OCI-LY7 (cell line): ENCODE measurements at regions not wholly inside any gene's neighbourhood (a gene's known extent, or its start where the extent isn't known, plus 50 kb on each side); places are given as distances from the start of the nearest gene placed in this dataset.

ENCODE experiments used
- BruUV-seq: library from RNA; stranded (reverse); fragments of 400-500 nt; replicated peaks from 2 replicates; lab custom pipeline; 2021; lab: Mats Ljungman, UMichigan
- CTCF ChIA-PET: fragments of 300-600 bp; sonication (Branson Sonifier 250); formaldehyde crosslinking; loops from one replicate; lab custom pipeline; 2022; ENCODE audit warnings: antibody characterized with exemption; ENCODE audit not compliant: unreplicated experiment; lab: Charles Lee
- POLR2A ChIA-PET: fragments of 300-600 bp; sonication (Branson Sonifier 250); formaldehyde crosslinking; loops from one replicate; lab custom pipeline; 2022; ENCODE audit warnings: antibody characterized with exemption; lab: Charles Lee
- DNase-seq: peaks from one replicate; pipeline ENCODE4 v3.0.0-alpha.2; 2015; ENCODE audit warnings: low spot score
- H2AFZ ChIP-seq: fragments of 200-600 bp; sonication (generic), shearing (Covaris generic); 2 replicates; pipeline ENCODE4 v1.6.1; 2014; ENCODE audit warnings: mild to moderate bottlenecking, antibody characterized with exemption, low read length, moderate library complexity
- H3K27ac ChIP-seq: fragments of 200-600 bp; sonication (generic); 2 replicates; pipeline ENCODE4 v1.5.1; 2014; ENCODE audit warnings: mixed run types, low read depth, mild to moderate bottlenecking, moderate library complexity, low read length, inconsistent platforms; ENCODE audit not compliant: poor library complexity, severe bottlenecking
- H3K36me3 ChIP-seq: fragments of 200-600 bp; sonication (generic); 2 replicates; pipeline ENCODE4 v1.6.1; 2014; ENCODE audit warnings: mild to moderate bottlenecking, antibody characterized with exemption, low read length, moderate library complexity, mixed read lengths; ENCODE audit not compliant: insufficient read depth
- H3K4me1 ChIP-seq: fragments of 200-600 bp; sonication (generic); 2 replicates; pipeline ENCODE4 v1.5.1; 2014; ENCODE audit warnings: mild to moderate bottlenecking, low read length; ENCODE audit not compliant: insufficient read depth, poor library complexity, severe bottlenecking
- H3K4me2 ChIP-seq: fragments of 200-600 bp; sonication (generic); 2 replicates; pipeline ENCODE4 v1.6.1; 2014; ENCODE audit warnings: mild to moderate bottlenecking, low read length
- H3K4me3 ChIP-seq: fragments of 200-600 bp; sonication (generic); 2 replicates; pipeline ENCODE4 v1.5.1; 2014; ENCODE audit warnings: mild to moderate bottlenecking, low read depth, low read length; ENCODE audit not compliant: poor library complexity, severe bottlenecking
- H3K79me2 ChIP-seq: fragments of 200-600 bp; sonication (generic); 2 replicates; pipeline ENCODE4 v1.6.1; 2016; ENCODE audit warnings: low read depth, mild to moderate bottlenecking, low read length, moderate library complexity, mixed read lengths; ENCODE audit not compliant: insufficient read depth
- H3K9me2 ChIP-seq: fragments of 200-600 bp; sonication (generic); 2 replicates; pipeline ENCODE4 v1.6.1; 2016; ENCODE audit warnings: mild to moderate bottlenecking, low read length, mixed read lengths; ENCODE audit not compliant: insufficient read depth
- H3K9me3 ChIP-seq: fragments of 200-600 bp; sonication (generic); 2 replicates; pipeline ENCODE4 v1.6.1; 2014; ENCODE audit warnings: mild to moderate bottlenecking, mixed run types, low read length, mixed read lengths
- H4K20me1 ChIP-seq: fragments of 200-600 bp; sonication (generic); 2 replicates; pipeline ENCODE4 v1.6.1; 2014; ENCODE audit warnings: mild to moderate bottlenecking, antibody characterized with exemption, low read length, moderate library complexity, mixed read lengths; ENCODE audit not compliant: insufficient read depth
- CTCF ChIP-seq: fragments of 200-600 bp; sonication (generic); conservative IDR thresholded peaks from 2 replicates; pipeline ENCODE4 v1.5.1; 2014; ENCODE audit warnings: mild to moderate bottlenecking, antibody characterized with exemption, low read length, moderate library complexity, mixed read lengths
- EZH2phosphoT487 ChIP-seq: fragments of 200-600 bp; sonication (generic); IDR thresholded peaks from 2 replicates; pipeline ENCODE4 v1.6.1; 2018; ENCODE audit warnings: low read depth, borderline replicate concordance, mild to moderate bottlenecking, mixed run types, antibody characterized with exemption, low read length, moderate library complexity, mixed read lengths
- intact Hi-C: fragments of 100-400 bp; cut with micrococcal nuclease; formaldehyde crosslinking; loops from one replicate; pipeline ENCODE4 v1.10.0; 2022; ENCODE audit not compliant: unreplicated experiment

- no peaks in the 10 kb centered on the region for H3K9me3 ChIP-seq
- TF ChIP-seq EZH2phosphoT487 (no peak), CTCF (no peak)
- H3K4me2 ChIP-seq = no peak overlapping the region
- no peak overlapping the region for H3K4me3 ChIP-seq
- BruUV-seq = no TSS peak
- no peaks in the 10 kb centered on the region for H3K36me3 ChIP-seq
- intact Hi-C loops = no loop called here
- ChIA-PET POLR2A (no interaction called here), CTCF (no interaction called here)
- H3K4me1 ChIP-seq = no peaks in the 10 kb centered on the region
- no peaks in the 10 kb centered on the region for H3K9me2 ChIP-seq
- DNase-seq = no peak
- H3K27ac ChIP-seq = no peak overlapping the region
- H2AFZ ChIP-seq = no peak overlapping the region
- no peaks in the 10 kb centered on the region for H4K20me1 ChIP-seq
- H3K79me2 ChIP-seq = no peaks in the 10 kb centered on the region
Measured at GRCh38 chr2:234764372-234764771, 187.4 kb upstream of the SH3BP4 start.

- ChIA-PET POLR2A (interaction anchor here (0.7 kb wide), 1 partner anchor 41 kb away, joined by 3 read pairs; no protein-coding TSS in a partner anchor), CTCF (no interaction called here)
- Histone ChIP-seq H3K27ac (no peak overlapping the region), H3K79me2 (no peaks in the 10 kb centered on the region), H3K9me2 (no peaks in the 10 kb centered on the region), H2AFZ (no peak overlapping the region), H3K4me3 (no peak overlapping the region), H3K4me2 (no peak overlapping the region), H4K20me1 (no peaks in the 10 kb centered on the region), H3K4me1 (no peaks in the 10 kb centered on the region), H3K36me3 (no peaks in the 10 kb centered on the region), H3K9me3 (no peaks in the 10 kb centered on the region)
- DNase-seq = no peak
- BruUV-seq = no TSS peak
- intact Hi-C loops = no loop called here
- TF ChIP-seq CTCF = no peak
Measured at GRCh38 chr2:234763002-234763873, 188.6 kb upstream of the SH3BP4 start.

GRCh38 chr2:234761910-234762309 lies 189.9 kb upstream of the SH3BP4 start:
- Histone ChIP-seq H3K27ac (no peak overlapping the region), H3K9me2 (no peaks in the 10 kb centered on the region), H3K4me2 (no peak overlapping the region), H3K9me3 (no peaks in the 10 kb centered on the region), H3K4me3 (no peak overlapping the region), H2AFZ (no peak overlapping the region), H3K79me2 (no peaks in the 10 kb centered on the region), H3K4me1 (no peaks in the 10 kb centered on the region), H3K36me3 (no peaks in the 10 kb centered on the region), H4K20me1 (no peaks in the 10 kb centered on the region)
- intact Hi-C loops = no loop called here
- no peak for DNase-seq
- POLR2A ChIA-PET = no interaction called here
- TF ChIP-seq EZH2phosphoT487 = no peak
- TF ChIP-seq CTCF = no peak
- CTCF ChIA-PET = no interaction called here
- BruUV-seq = no TSS peak
